SU-DHL-6 (cell line): ENCODE measurements at regions not wholly inside any gene's neighbourhood (a gene's known extent, or its start where the extent isn't known, plus 50 kb on each side); places are given as distances from the start of the nearest gene placed in this dataset.

ENCODE experiments used
- H2AFZ ChIP-seq: fragments of 200-600 bp; sonication (generic); 2 replicates; pipeline ENCODE4 v1.6.1; 2014; ENCODE audit warnings: low read depth, mild to moderate bottlenecking, moderate library complexity, mixed read lengths, antibody characterized with exemption, low read length; ENCODE audit not compliant: severe bottlenecking
- H3F3A ChIP-seq: fragments of 200-600 bp; shearing (Covaris generic); 2 replicates; pipeline ENCODE4 v1.6.0; 2016; ENCODE audit warnings: antibody characterized with exemption, mild to moderate bottlenecking; ENCODE audit not compliant: insufficient read depth
- H3K27ac ChIP-seq: fragments of 200-600 bp; sonication (generic); 2 replicates; pipeline ENCODE4 v1.5.1; 2016; ENCODE audit warnings: low read depth, mild to moderate bottlenecking, low read length, moderate library complexity, mixed read lengths
- H3K27me3 ChIP-seq: fragments of 200-600 bp; sonication (generic), shearing (Covaris generic); 2 replicates; pipeline ENCODE4 v1.6.0; 2014; ENCODE audit warnings: mild to moderate bottlenecking, low read length
- H3K36me3 ChIP-seq: fragments of 200-600 bp; sonication (generic); 2 replicates; pipeline ENCODE4 v1.6.1; 2014; ENCODE audit warnings: mild to moderate bottlenecking, low read length, mixed read lengths
- H3K4me2 ChIP-seq: fragments of 300-600, 200-600 bp; shearing (Covaris generic), sonication (generic); 2 replicates; pipeline ENCODE4 v1.6.0; 2014; ENCODE audit warnings: low read length, low read depth, mild to moderate bottlenecking; ENCODE audit not compliant: poor library complexity, severe bottlenecking
- H3K4me3 ChIP-seq: fragments of 200-600 bp; sonication (generic); 2 replicates; pipeline ENCODE4 v1.5.1; 2014; ENCODE audit warnings: antibody characterized with exemption, low read length, mild to moderate bottlenecking, mixed read lengths; ENCODE audit not compliant: insufficient read depth, poor library complexity, severe bottlenecking
- H3K79me2 ChIP-seq: fragments of 200-600 bp; sonication (generic); 2 replicates; pipeline ENCODE4 v1.6.1; 2014; ENCODE audit warnings: mild to moderate bottlenecking, low read length, moderate library complexity; ENCODE audit not compliant: insufficient read depth
- H3K9ac ChIP-seq: fragments of 200-600 bp; sonication (generic); 2 replicates; pipeline ENCODE4 v1.7.0; 2014; ENCODE audit warnings: mild to moderate bottlenecking, low read length
- H3K9me2 ChIP-seq: fragments of 200-600 bp; sonication (generic); replicated peaks from 2 replicates; pipeline ENCODE4 v1.6.1; 2014; ENCODE audit warnings: low read length; ENCODE audit not compliant: insufficient read depth
- H3K9me3 ChIP-seq: fragments of 200-600 bp; sonication (generic); 2 replicates; pipeline ENCODE4 v1.6.1; 2014; ENCODE audit warnings: low read length, mixed read lengths; ENCODE audit not compliant: insufficient read depth
- H4K20me1 ChIP-seq: fragments of 200-600 bp; sonication (generic); 2 replicates; pipeline ENCODE4 v1.6.1; 2014; ENCODE audit warnings: low read depth, mild to moderate bottlenecking, antibody characterized with exemption, low read length, moderate library complexity, mixed read lengths
- EZH2phosphoT487 ChIP-seq: fragments of 200-600 bp; sonication (generic), shearing (Covaris generic); conservative IDR thresholded peaks from 2 replicates; pipeline ENCODE4 v1.6.1; 2018; ENCODE audit warnings: mild to moderate bottlenecking, antibody characterized with exemption, low read length, moderate library complexity, mixed read lengths
- TF ChIP-seq, protein P1 (sequence below): fragments of 200-600 bp; sonication (generic); IDR thresholded peaks from one replicate; pipeline ENCODE4 v1.5.1; 2017; ENCODE audit warnings: antibody characterized with exemption, mild to moderate bottlenecking, low read length, moderate library complexity; ENCODE audit not compliant: insufficient read depth, poor library complexity, severe bottlenecking

DNA sequence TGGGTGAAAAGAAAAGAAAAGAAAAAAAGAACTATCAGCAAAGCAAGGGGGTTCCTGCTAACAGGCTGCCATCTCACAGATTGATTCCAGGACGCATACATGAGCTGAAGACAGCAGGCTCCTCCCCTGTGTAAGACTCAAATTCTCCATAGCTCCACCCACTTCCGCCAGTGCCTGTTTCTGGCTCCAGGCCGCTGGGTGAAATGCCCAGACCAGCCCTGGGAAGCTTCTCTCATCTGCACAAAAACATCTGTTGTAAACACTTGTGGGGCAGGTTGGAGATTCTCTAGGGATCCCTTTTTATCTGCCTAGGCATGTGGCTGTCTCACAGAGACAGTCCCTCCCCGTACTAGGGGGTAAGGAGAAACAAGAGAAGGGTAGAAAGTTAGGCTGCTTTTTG, 1054.4 kb upstream of the SPRY2 start:
- Histone ChIP-seq H3K4me2 (no peak overlapping the region), H3K9ac (no peak overlapping the region), H3F3A (no peaks in the 10 kb centered on the region), H3K9me3 (no peaks in the 10 kb centered on the region), H2AFZ (peak overlapping the region; percentile 31), H3K4me3 (no peak overlapping the region), H3K36me3 (no peaks in the 10 kb centered on the region), H3K27me3 (no peaks in the 10 kb centered on the region), H3K79me2 (no peaks in the 10 kb centered on the region), H3K9me2 (no peaks in the 10 kb centered on the region), H3K27ac (no peak overlapping the region), H4K20me1 (no peaks in the 10 kb centered on the region)
- TF ChIP-seq EZH2phosphoT487: no peak
- TF ChIP-seq, protein P1, sequence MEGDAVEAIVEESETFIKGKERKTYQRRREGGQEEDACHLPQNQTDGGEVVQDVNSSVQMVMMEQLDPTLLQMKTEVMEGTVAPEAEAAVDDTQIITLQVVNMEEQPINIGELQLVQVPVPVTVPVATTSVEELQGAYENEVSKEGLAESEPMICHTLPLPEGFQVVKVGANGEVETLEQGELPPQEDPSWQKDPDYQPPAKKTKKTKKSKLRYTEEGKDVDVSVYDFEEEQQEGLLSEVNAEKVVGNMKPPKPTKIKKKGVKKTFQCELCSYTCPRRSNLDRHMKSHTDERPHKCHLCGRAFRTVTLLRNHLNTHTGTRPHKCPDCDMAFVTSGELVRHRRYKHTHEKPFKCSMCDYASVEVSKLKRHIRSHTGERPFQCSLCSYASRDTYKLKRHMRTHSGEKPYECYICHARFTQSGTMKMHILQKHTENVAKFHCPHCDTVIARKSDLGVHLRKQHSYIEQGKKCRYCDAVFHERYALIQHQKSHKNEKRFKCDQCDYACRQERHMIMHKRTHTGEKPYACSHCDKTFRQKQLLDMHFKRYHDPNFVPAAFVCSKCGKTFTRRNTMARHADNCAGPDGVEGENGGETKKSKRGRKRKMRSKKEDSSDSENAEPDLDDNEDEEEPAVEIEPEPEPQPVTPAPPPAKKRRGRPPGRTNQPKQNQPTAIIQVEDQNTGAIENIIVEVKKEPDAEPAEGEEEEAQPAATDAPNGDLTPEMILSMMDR: no peak

DNA sequence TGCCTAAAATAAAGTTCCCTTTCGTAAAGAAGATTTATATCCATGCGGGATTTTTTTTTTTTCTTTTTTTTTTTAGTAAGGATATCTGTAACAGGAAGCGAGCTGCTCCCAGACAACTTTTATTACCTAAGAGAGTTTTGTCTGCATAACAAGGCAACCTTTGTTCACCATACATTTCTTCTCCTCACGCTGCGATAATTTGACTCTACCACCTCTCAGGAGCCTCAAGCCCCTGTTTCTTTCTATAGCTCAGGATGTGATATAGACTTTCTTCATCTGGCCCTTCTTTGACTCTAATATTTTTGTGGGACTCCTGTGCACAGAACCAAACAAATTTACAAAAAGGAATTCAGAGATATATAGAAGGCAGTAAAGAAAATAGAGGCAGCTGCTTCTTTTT, 1053.7 kb upstream of the SPRY2 start:
- Histone ChIP-seq H4K20me1 (no peaks in the 10 kb centered on the region), H3K4me3 (no peak overlapping the region), H2AFZ (peak overlapping the region; percentile 19), H3K9ac (no peak overlapping the region), H3K27me3 (no peaks in the 10 kb centered on the region), H3K27ac (no peak overlapping the region), H3K79me2 (no peaks in the 10 kb centered on the region), H3K9me3 (no peaks in the 10 kb centered on the region), H3K4me2 (no peak overlapping the region), H3F3A (no peaks in the 10 kb centered on the region), H3K36me3 (no peaks in the 10 kb centered on the region), H3K9me2 (no peaks in the 10 kb centered on the region)
- no peak for TF ChIP-seq EZH2phosphoT487
- TF ChIP-seq, protein P1: no peak

DNA sequence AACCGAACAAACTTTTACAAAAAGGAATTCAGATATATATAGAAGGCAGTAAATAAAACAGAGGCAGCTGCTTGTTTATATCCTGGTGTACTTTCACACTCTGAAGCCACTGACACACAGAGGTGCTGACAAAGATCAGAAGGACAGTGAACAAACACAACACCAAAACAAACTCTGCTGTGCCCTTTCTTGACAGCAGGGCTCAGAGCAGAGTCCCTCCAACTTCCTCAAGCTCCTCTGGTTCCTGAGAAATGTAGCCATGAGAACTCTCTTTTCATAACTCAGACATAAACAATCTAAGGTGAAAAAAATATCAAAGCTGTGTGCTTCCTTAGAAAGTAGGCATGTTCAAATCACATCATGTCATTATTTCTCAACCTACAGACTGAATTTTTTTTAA, 1052.8 kb upstream of the SPRY2 start:
- Histone ChIP-seq H3K4me2 (no peak overlapping the region), H3K4me3 (no peak overlapping the region), H3K9ac (no peak overlapping the region), H3K27ac (no peak overlapping the region), H3K27me3 (no peaks in the 10 kb centered on the region), H3K36me3 (no peaks in the 10 kb centered on the region), H3K9me2 (no peaks in the 10 kb centered on the region), H3F3A (no peaks in the 10 kb centered on the region), H3K79me2 (no peaks in the 10 kb centered on the region), H3K9me3 (no peaks in the 10 kb centered on the region), H2AFZ (no peak overlapping the region), H4K20me1 (no peaks in the 10 kb centered on the region)
- no peak for TF ChIP-seq EZH2phosphoT487
- TF ChIP-seq, protein P1: no peak
